ENCODE measurements at regions not wholly inside any gene's neighbourhood (a gene's known extent, or its start where the extent isn't known, plus 50 kb on each side); places are given as distances from the start of the nearest gene placed in this dataset.

- in situ Hi-C loops (cut with HindIII; ENCODE audit: extremely low pct_ligation_motif_present, low pct_unique_long_range_greater_than_20kb), result no loop called here
- 62% methylated on average over 5 of the region's 24 CpGs for WGBS (ENCODE audit: low lambda C conversion rate)
- no peaks in the 10 kb centered on the region for H3K36me3 ChIP-seq (replicated peaks in 1 of 2; ENCODE audit: control insufficient read depth in 1 of 2, insufficient read depth in 2 of 2, low read length in 2 of 2)
- TF ChIP-seq ZNF770 (CRISPR knock-in tag; IDR thresholded peaks at IDR 0.05) (no peak), DMTF1 (CRISPR knock-in tag; IDR thresholded peaks at IDR 0.05) (no peak), SCMH1 (CRISPR knock-in tag; IDR thresholded peaks at IDR 0.05; ENCODE audit: borderline replicate concordance) (no peak), GABPB1 (CRISPR knock-in tag; IDR thresholded peaks at IDR 0.05) (no peak), AKNA (CRISPR knock-in tag; IDR thresholded peaks at IDR 0.05; ENCODE audit: borderline replicate concordance) (no peak), HINFP (CRISPR knock-in tag; IDR thresholded peaks at IDR 0.05; ENCODE audit: low read depth) (no peak), ZNF282 (IDR thresholded peaks at IDR 0.05; ENCODE audit: partially characterized antibody) (no peak), ZFY (CRISPR knock-in tag; IDR thresholded peaks at IDR 0.05) (no peak), RORA (CRISPR knock-in tag; IDR thresholded peaks at IDR 0.05) (no peak), ZNF264 (CRISPR knock-in tag; IDR thresholded peaks at IDR 0.05) (no peak), ZNF510 (CRISPR knock-in tag; IDR thresholded peaks at IDR 0.05; ENCODE audit: low read depth) (no peak), THAP7 (CRISPR knock-in tag; IDR thresholded peaks at IDR 0.05) (no peak), KLF9 (CRISPR knock-in tag; IDR thresholded peaks at IDR 0.05; ENCODE audit: low read depth) (no peak), MAFG (CRISPR knock-in tag; IDR thresholded peaks at IDR 0.05) (no peak), SRF (IDR thresholded peaks at IDR 0.05; ENCODE audit: low read depth, low read length) (no peak)
Measured at GRCh38 chr2:195515551-195515950, 141.5 kb upstream of the SLC39A10 start.

More at GRCh38 chr2:195515551-195515950, 141.5 kb upstream of the SLC39A10 start:
- no peaks in the 10 kb centered on the region for H3K27me3 ChIP-seq (ENCODE audit: control insufficient read depth in 1 of 2, insufficient read depth in 2 of 2, low read length in 2 of 2)
- H3K79me2 ChIP-seq (ENCODE audit: insufficient read depth, low read length), result no peaks in the 10 kb centered on the region
- DNase-seq (ENCODE audit: low spot score) (no peak), FAIRE-seq (no peak), ATAC-seq (no peak)
- H2AFZ ChIP-seq (ENCODE audit: low read length), result no peak overlapping the region
- H3K27ac ChIP-seq (ENCODE audit: extremely low read length, insufficient read depth, low read length), result no peak overlapping the region
- CTCF ChIA-PET (ENCODE audit: low intra/inter-chr PET ratio, low total read pairs), result no interaction called here
- H3K9me3 ChIP-seq (ENCODE audit: low read length), result no peaks in the 10 kb centered on the region
- no peak overlapping the region for H3K4me2 ChIP-seq (ENCODE audit: low read depth, low read length)
- no TSS peak for BruUV-seq (replicated peaks)
- H3K4me1 ChIP-seq (ENCODE audit: insufficient read depth, low read length), result no peaks in the 10 kb centered on the region
- no peaks in the 10 kb centered on the region for H4K20me1 ChIP-seq (ENCODE audit: insufficient read depth, low read length)
- POLR2A ChIA-PET, result no interaction called here
- no peak overlapping the region for H3K9ac ChIP-seq (ENCODE audit: insufficient read depth, low read depth, low read length)
- intact Hi-C loops (cut with micrococcal nuclease; ENCODE audit: unreplicated experiment), result no loop called here
- H3K4me3 ChIP-seq (replicated peaks in 1 of 3; ENCODE audit: insufficient read depth in 1 of 3, low read depth in 2 of 3, low read length in 3 of 3), result no peak overlapping the region
